ENCODE measurements at regions not wholly inside any gene's neighbourhood (a gene's known extent, or its start where the extent isn't known, plus 50 kb on each side); places are given as distances from the start of the nearest gene placed in this dataset.

DNA sequence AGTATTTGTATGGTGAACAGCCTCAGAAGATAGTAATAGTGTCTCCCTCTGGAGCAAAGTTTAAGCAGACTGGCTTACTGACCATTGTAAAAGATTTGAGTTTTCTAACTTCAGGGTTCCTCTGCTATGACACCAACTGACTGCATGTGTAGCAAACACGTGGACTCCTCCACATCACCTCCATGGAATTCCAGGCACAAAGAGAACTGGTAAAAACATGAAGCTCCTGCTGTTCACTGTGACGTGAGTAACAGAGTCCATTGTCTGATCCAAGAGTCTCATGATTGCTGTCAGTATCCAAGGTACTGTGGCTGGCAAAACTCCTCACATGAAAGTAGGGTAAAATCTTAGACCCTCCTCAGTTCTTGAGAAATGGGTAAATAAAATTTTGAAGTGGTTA, 107.6 kb upstream of the FAM9B start:
- Histone ChIP-seq H3K4me1 (ENCODE audit: control insufficient read depth in 2 of 2, insufficient read depth in 2 of 2, low read length in 2 of 2) (no peaks in the 10 kb centered on the region), H3K4me3 (ENCODE audit: low read length in 2 of 2) (no peak overlapping the region), H3K9me3 (ENCODE audit: control insufficient read depth in 2 of 2, insufficient read depth in 1 of 2, low read length in 1 of 2) (no peaks in the 10 kb centered on the region), H3K27me3 (ENCODE audit: control insufficient read depth in 2 of 2, insufficient read depth in 1 of 2, low read length in 1 of 2) (peaks cover 0 to 2% of the 10 kb centered on the region in 2 donors), H3K36me3 (ENCODE audit: control insufficient read depth in 2 of 2, insufficient read depth in 2 of 2, low read length in 1 of 2) (no peaks in the 10 kb centered on the region), H3K27ac (ENCODE audit: low read depth in 1 of 2, low read length in 1 of 2) (no peak overlapping the region)
- DNase-seq (ENCODE audit: low read depth in 6 of 9, low spot score in 9 of 9), result no peak
- WGBS, result 91% methylated on average over 2 of the region's 2 CpGs

- no peaks in the 10 kb centered on the region for H3K9me3 ChIP-seq (ENCODE audit: control insufficient read depth in 2 of 2, insufficient read depth in 1 of 2, low read length in 1 of 2)
- 79% methylated on average over 13 of the region's 13 CpGs for whole genome bisulfite sequencing
- H3K4me1 ChIP-seq (ENCODE audit: control insufficient read depth in 2 of 2, insufficient read depth in 2 of 2, low read length in 2 of 2), result no peaks in the 10 kb centered on the region
- H3K36me3 ChIP-seq (ENCODE audit: control insufficient read depth in 2 of 2, insufficient read depth in 2 of 2, low read length in 1 of 2), result no peaks in the 10 kb centered on the region
- H3K4me3 ChIP-seq (ENCODE audit: low read length in 2 of 2), result no peak overlapping the region
- H3K27me3 ChIP-seq (ENCODE audit: control insufficient read depth in 2 of 2, insufficient read depth in 1 of 2, low read length in 1 of 2), result peaks cover 0 to 2% of the 10 kb centered on the region in 2 donors
- no peak overlapping the region for H3K27ac ChIP-seq (ENCODE audit: low read depth in 1 of 2, low read length in 1 of 2)
- DNase-seq (ENCODE audit: low read depth in 6 of 9, low spot score in 9 of 9), result no peak
Measured at GRCh38 chrX:9144701-9145241, 110.8 kb upstream of the FAM9B start.

- DNase-seq (ENCODE audit: low read depth in 6 of 9, low spot score in 9 of 9), result no peak
- Histone ChIP-seq H3K9me3 (ENCODE audit: control insufficient read depth in 2 of 2, insufficient read depth in 1 of 2, low read length in 1 of 2) (no peaks in the 10 kb centered on the region), H3K4me3 (ENCODE audit: low read length in 2 of 2) (no peak overlapping the region), H3K27me3 (ENCODE audit: control insufficient read depth in 2 of 2, insufficient read depth in 1 of 2, low read length in 1 of 2) (peaks cover 0 to 2% of the 10 kb centered on the region in 2 donors), H3K4me1 (ENCODE audit: control insufficient read depth in 2 of 2, insufficient read depth in 2 of 2, low read length in 2 of 2) (no peaks in the 10 kb centered on the region), H3K36me3 (ENCODE audit: control insufficient read depth in 2 of 2, insufficient read depth in 2 of 2, low read length in 1 of 2) (no peaks in the 10 kb centered on the region), H3K27ac (ENCODE audit: low read depth in 1 of 2, low read length in 1 of 2) (no peak overlapping the region)
- WGBS, result 97% methylated on average over 9 of the region's 9 CpGs
Measured at GRCh38 chrX:9146657-9147056, 112.7 kb upstream of the FAM9B start.

DNA sequence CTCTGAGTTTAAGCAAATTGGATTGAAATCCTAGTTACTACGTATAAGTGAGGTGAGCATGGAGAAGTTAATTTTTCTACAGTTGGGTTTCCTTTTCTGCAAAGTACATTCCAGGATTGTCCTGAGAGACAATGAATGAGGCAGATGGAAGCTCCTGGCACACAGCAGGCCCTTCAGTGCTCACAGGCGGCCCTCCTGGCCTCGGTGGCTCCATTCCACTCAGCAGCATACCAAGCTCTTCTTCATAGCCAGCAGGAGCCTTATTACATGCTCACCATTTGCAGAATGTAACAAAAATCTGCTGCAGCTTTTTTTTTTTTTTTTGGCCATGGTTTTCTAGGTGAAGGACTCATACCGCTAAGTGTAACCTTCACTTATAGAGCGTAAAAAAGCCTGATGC, 113.2 kb upstream of the FAM9B start:
- DNase-seq (ENCODE audit: low read depth in 6 of 9, low spot score in 9 of 9), result no peak

DNA sequence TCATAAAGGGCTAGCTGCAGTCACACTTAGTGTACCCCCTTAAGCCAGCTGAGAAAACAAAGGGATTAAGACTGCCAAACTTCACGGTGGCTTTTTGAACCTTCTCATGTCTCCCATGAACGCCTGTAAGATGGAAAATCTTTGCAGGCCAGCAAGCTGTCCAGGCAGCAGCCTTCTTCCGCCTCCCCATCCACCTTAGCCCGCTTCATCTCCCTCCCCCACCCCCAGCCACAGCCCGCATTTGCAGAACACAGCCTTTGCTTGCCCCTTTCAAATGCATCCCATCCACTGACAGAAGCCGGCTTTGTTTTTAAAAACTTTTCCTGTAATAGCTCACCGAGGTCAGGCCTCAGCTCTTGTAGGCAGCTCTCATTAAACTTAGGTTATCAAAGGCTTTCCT, 113.8 kb upstream of the FAM9B start:
- no peaks in the 10 kb centered on the region for H3K9me3 ChIP-seq (ENCODE audit: control insufficient read depth in 2 of 2, insufficient read depth in 1 of 2, low read length in 1 of 2)
- no peaks in the 10 kb centered on the region for H3K36me3 ChIP-seq (ENCODE audit: control insufficient read depth in 2 of 2, insufficient read depth in 2 of 2, low read length in 1 of 2)
- H3K4me3 ChIP-seq (ENCODE audit: low read length in 2 of 2), result no peak overlapping the region
- H3K27me3 ChIP-seq (ENCODE audit: control insufficient read depth in 2 of 2, insufficient read depth in 1 of 2, low read length in 1 of 2), result peaks cover 0 to 2% of the 10 kb centered on the region in 2 donors
- 75% methylated on average over 7 of the region's 7 CpGs for WGBS
- DNase-seq (ENCODE audit: low read depth in 6 of 9, low spot score in 9 of 9), result no peak
- no peaks in the 10 kb centered on the region for H3K4me1 ChIP-seq (ENCODE audit: control insufficient read depth in 2 of 2, insufficient read depth in 2 of 2, low read length in 2 of 2)
- H3K27ac ChIP-seq (ENCODE audit: low read depth in 1 of 2, low read length in 1 of 2), result no peak overlapping the region

More for the DNA sequence above, 113.2 kb upstream of the FAM9B start:
- H3K36me3 ChIP-seq (ENCODE audit: control insufficient read depth in 2 of 2, insufficient read depth in 2 of 2, low read length in 1 of 2), result no peaks in the 10 kb centered on the region
- H3K27me3 ChIP-seq (ENCODE audit: control insufficient read depth in 2 of 2, insufficient read depth in 1 of 2, low read length in 1 of 2), result peaks cover 0 to 2% of the 10 kb centered on the region in 2 donors
- no peak overlapping the region for H3K27ac ChIP-seq (ENCODE audit: low read depth in 1 of 2, low read length in 1 of 2)
- no peaks in the 10 kb centered on the region for H3K4me1 ChIP-seq (ENCODE audit: control insufficient read depth in 2 of 2, insufficient read depth in 2 of 2, low read length in 2 of 2)
- H3K4me3 ChIP-seq (ENCODE audit: low read length in 2 of 2), result no peak overlapping the region
- no peaks in the 10 kb centered on the region for H3K9me3 ChIP-seq (ENCODE audit: control insufficient read depth in 2 of 2, insufficient read depth in 1 of 2, low read length in 1 of 2)
- WGBS, result 93% methylated on average over 5 of the region's 5 CpGs

DNA sequence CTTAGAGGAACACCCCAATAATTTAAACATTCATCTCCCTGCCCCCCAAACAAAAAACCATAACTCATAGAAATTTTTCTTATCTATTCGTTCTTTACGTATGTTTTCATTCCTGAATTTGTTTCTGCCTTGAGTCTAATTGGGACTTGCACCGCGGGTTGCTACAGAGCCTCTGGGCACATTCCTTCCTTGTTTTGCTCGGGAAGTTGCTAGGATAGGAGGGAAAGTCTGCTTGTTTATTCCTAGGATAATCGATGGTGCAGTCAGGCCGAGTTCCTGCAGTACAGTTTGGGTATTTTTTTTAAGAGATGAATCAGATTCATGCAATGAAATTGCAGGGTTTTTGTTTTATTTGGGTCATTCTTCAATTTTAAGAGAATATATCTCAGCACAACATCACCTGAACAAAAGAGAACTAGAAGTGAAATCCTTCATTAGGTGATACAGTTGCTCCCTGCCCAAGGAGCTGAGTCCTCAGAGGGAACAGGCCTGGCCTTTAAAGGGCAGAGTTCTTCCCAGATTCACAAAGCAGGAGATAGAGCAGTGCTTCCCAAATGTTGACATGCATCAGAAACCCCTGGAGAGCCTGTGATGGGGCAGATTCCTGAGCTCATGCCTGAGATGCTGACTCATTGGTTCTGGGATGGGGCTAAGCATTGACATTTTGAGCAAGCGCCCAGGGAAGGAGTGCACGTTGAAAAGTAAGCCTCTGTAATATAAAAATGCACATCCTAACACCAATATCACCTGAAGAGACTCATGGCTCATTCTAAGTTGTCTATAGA, 114.9 kb upstream of the FAM9B start:
- no peak for DNase-seq (ENCODE audit: low read depth in 6 of 9, low spot score in 9 of 9)
- H3K9me3 ChIP-seq (ENCODE audit: control insufficient read depth in 2 of 2, insufficient read depth in 1 of 2, low read length in 1 of 2), result no peaks in the 10 kb centered on the region
- 84% methylated on average over 9 of the region's 9 CpGs for WGBS
- H3K27me3 ChIP-seq (ENCODE audit: control insufficient read depth in 2 of 2, insufficient read depth in 1 of 2, low read length in 1 of 2), result peaks cover 0 to 2% of the 10 kb centered on the region in 2 donors
- H3K4me1 ChIP-seq (ENCODE audit: control insufficient read depth in 2 of 2, insufficient read depth in 2 of 2, low read length in 2 of 2), result no peaks in the 10 kb centered on the region
- no peak overlapping the region for H3K27ac ChIP-seq (ENCODE audit: low read depth in 1 of 2, low read length in 1 of 2)
- H3K36me3 ChIP-seq (ENCODE audit: control insufficient read depth in 2 of 2, insufficient read depth in 2 of 2, low read length in 1 of 2), result no peaks in the 10 kb centered on the region
- H3K4me3 ChIP-seq (ENCODE audit: low read length in 2 of 2), result no peak overlapping the region

DNA sequence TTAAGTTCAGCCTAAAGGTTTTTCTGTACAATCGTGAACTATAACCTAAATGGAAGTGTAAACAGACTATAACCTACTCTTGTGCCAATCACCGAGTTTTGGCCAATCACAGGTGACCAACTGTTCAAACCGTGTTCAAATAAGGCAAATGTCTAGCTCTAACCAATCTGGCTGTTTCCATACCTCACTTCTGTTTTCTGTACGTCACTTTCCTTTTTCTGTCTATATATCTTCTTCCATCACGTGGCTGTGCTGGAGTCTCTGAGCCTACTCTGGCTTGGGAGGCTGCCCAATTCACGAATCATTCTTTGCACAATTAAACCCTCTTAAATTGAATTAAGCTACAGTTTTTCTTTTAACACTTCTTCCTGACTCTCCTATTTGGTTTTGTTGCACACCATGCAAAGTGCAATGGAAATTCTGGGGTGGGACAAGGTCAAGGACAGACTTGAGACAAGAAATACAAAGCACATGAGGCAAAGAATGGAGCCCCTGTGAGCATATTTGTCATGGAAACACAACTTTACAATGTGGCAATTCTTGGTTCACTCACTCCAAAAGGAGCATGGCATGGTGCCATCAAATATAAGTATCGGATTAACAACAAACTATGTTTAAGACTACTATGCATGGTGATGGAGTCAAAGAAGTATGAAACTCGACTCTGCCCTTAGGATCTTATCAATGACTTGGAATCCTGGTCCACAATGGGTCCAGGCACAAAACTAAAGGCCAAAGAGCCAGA, 115.7 kb upstream of the FAM9B start:
- 90% methylated on average over 8 of the region's 8 CpGs for WGBS
- Histone ChIP-seq H3K4me3 (ENCODE audit: low read length in 2 of 2) (no peak overlapping the region), H3K9me3 (ENCODE audit: control insufficient read depth in 2 of 2, insufficient read depth in 1 of 2, low read length in 1 of 2) (no peaks in the 10 kb centered on the region), H3K36me3 (ENCODE audit: control insufficient read depth in 2 of 2, insufficient read depth in 2 of 2, low read length in 1 of 2) (no peaks in the 10 kb centered on the region), H3K4me1 (ENCODE audit: control insufficient read depth in 2 of 2, insufficient read depth in 2 of 2, low read length in 2 of 2) (no peaks in the 10 kb centered on the region), H3K27ac (ENCODE audit: low read depth in 1 of 2, low read length in 1 of 2) (no peak overlapping the region), H3K27me3 (ENCODE audit: control insufficient read depth in 2 of 2, insufficient read depth in 1 of 2, low read length in 1 of 2) (no peaks in the 10 kb centered on the region)
- DNase-seq (ENCODE audit: low read depth in 6 of 9, low spot score in 9 of 9), result no peak

DNA sequence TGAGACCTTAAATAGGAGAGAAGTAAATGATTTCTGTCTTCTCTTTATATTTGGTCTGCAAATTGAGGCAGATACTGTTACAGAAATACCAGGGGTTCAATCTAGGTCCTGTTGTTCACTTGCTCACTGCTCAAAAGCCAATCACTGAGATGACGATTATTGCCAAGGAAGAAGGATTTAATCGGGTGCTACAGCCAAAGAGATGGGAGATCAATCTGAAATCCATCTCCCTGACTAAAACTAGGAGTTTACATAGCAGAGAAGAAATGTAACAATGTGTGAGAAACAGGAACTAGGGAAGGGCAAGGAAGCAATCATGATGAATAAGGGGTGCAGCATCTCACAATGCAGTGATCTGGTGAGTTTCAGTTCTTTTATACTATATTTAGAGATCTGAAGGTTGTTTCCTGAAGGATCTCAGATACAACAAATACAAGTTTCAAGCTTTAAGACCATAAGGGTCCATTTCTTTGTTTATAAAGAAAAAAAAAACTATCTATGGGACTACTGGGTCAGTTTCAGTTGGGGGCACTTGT, 117.9 kb upstream of the FAM9B start:
- no peak overlapping the region for H3K27ac ChIP-seq (ENCODE audit: low read depth in 1 of 2, low read length in 1 of 2)
- 98% methylated on average over 2 of the region's 2 CpGs for WGBS
- H3K27me3 ChIP-seq (ENCODE audit: control insufficient read depth in 2 of 2, insufficient read depth in 1 of 2, low read length in 1 of 2), result no peaks in the 10 kb centered on the region
- no peaks in the 10 kb centered on the region for H3K9me3 ChIP-seq (ENCODE audit: control insufficient read depth in 2 of 2, insufficient read depth in 1 of 2, low read length in 1 of 2)
- DNase-seq (ENCODE audit: low read depth in 6 of 9, low spot score in 9 of 9), result no peak
- no peaks in the 10 kb centered on the region for H3K4me1 ChIP-seq (ENCODE audit: control insufficient read depth in 2 of 2, insufficient read depth in 2 of 2, low read length in 2 of 2)
- H3K4me3 ChIP-seq (ENCODE audit: low read length in 2 of 2), result no peak overlapping the region
- no peaks in the 10 kb centered on the region for H3K36me3 ChIP-seq (ENCODE audit: control insufficient read depth in 2 of 2, insufficient read depth in 2 of 2, low read length in 1 of 2)

DNA sequence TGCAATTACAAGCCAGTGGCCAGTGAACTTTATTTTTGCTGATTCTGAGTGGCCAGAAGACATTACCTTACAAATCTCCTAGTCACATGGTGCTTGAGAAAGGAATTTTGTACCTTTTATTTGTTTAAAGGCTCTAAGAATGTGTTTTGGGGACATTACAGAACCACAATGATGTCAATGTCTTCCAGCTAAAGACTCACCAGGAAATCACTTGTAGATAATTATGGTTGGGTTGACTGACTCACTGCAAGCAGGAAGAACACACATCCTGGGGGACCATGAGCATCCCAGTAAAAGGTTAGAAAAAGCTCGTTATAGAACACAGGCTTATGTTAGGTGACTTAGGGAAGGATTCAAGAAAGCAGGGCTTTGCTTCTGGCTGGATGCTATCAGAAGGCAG, 119.4 kb upstream of the FAM9B start:
- 94% methylated on average over 1 of the region's 1 CpG for WGBS
- Histone ChIP-seq H3K4me1 (ENCODE audit: control insufficient read depth in 2 of 2, insufficient read depth in 2 of 2, low read length in 2 of 2) (no peaks in the 10 kb centered on the region), H3K36me3 (ENCODE audit: control insufficient read depth in 2 of 2, insufficient read depth in 2 of 2, low read length in 1 of 2) (no peaks in the 10 kb centered on the region), H3K4me3 (ENCODE audit: low read length in 2 of 2) (no peak overlapping the region), H3K9me3 (ENCODE audit: control insufficient read depth in 2 of 2, insufficient read depth in 1 of 2, low read length in 1 of 2) (no peaks in the 10 kb centered on the region), H3K27me3 (ENCODE audit: control insufficient read depth in 2 of 2, insufficient read depth in 1 of 2, low read length in 1 of 2) (no peaks in the 10 kb centered on the region), H3K27ac (ENCODE audit: low read depth in 1 of 2, low read length in 1 of 2) (no peak overlapping the region)
- no peak for DNase-seq (ENCODE audit: low read depth in 6 of 9, low spot score in 9 of 9)
